Stimulated activated CD4-positive, alpha-beta T cell treated with anti-CD3 and anti-CD28 coated beads, Interleukin-1b, Interleukin-23, amount 100 ng/mL, for 24 hours (primary cell): ENCODE measurements at regions not wholly inside any gene's neighbourhood (a gene's known extent, or its start where the extent isn't known, plus 50 kb on each side); places are given as distances from the start of the nearest gene placed in this dataset.

Experiments used
- DNase-seq, 4 experiments: peaks; one replicate each; pipeline ENCODE4 v3.0.0-alpha.2; 2020; ENCODE audit warnings: low read depth in 4 of 4, low spot score in 1 of 4

DNA sequence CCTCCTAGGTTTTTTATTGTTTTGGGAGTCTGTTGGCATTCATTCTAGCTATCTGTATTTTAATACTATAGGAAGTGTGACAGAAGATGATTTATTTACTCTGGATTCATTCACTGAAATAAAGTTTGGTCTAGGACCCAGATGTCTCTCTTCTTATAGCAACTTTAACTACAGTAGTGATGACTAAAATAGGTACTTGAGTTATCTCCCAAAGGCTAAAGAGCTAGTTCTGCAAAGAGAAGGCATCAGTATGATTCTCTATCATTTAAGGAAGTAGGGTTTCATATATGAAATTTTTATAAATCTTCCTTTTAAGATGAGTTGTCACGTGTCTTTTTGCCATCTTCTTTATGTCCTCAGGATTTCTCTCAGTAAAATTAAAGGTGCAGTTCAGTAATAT, 507.4 kb downstream of the KCTD12 start:
- no peak for DNase-seq

DNA sequence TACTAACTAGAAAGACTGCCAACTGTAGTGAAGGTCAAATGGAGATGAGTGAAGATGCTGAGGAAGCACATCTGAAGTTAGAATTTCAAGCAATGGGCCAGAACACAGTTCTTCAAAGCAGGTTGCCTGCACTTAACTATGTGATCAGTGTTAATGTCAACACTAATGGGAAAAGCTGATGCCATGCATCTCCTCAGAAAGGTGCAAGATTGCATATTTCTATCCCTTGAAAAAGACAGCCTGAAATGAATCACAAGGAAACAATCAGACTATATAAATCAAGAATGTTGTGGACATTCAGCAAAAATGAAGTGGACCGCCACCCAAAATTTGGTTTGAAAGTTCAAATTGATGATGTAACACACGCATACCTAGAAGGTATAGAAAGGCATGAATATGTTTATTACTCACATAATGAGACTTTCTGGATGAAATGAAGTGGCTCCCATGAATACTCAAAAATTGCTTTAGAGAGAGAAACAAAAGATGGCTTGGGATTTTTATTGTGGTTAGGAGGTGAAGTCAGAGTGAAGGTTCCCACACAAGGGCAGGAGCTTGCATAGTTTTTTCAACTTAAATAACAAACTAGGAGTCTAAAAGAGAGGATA, 522.4 kb downstream of the KCTD12 start:
- no peak for DNase-seq

DNA sequence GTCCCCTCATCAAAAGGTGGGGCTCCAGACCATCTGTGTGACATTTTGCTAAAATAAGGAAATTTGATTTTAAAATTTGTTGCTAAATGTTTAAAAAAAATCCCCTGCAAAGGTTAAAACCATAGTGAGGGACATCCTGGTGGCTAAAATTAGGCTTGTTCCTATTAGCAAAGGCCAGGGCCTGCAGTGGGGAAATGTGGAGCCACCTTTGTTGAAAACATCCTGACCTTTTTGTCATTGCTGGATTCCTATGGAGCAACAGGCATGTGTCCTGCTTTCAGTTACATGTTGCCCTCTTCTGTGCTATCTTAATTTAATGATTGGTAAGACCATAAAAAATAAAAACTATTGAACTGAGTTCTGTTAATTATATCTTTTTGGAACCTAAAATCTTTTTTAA, 524.3 kb downstream of the KCTD12 start:
- no peak for DNase-seq

DNA sequence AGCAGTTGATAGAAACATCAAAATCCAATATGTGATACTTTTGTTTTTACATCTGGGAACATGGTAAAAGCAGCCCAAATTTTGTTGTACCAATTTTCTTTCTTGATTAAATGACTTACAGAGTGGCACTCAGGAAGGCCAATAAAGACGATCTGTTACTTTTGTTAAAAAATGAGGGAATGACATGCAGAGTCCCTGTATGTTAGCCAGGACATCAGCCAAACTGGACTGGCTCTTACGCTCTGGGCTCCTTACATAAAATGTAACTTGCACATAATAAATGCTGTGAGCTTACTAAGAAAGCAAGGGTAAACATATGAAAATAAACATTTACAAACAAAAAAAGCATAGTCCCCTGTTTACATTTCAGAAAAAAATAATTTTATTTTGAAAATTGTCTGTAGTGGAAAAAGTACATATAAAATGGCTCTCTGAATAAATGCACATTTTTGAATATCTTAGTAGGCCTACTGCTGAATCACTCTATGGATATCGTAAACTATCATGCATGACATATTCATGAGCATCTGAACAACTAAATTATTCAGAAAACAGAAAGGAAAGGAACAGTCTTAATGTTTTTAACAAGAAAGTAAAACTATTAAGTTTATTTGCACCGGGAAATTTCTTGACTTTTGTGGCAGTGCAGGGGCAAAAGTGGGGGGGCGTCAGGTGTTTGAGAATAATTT, 534.5 kb downstream of the KCTD12 start:
- DNase-seq = no peak

DNA sequence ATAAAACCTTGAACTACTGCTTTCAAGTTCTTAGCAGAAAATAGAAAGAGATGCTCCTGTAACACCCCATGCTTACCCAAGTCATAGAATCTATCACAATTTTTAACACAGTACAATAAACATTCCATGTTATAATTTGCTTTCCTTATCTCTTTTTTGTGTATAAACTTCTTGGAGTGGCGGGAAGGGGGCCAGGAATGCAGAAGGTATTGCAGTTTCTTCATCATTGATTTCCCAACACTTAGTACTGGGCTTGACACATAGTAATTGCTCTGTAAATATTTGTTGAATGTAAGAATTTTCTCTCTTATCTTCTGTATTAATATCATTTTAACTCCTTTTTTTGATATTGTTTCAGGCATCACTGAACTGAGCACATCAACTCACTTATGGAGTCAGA, 535.8 kb downstream of the KCTD12 start:
- DNase-seq = no peak

DNA sequence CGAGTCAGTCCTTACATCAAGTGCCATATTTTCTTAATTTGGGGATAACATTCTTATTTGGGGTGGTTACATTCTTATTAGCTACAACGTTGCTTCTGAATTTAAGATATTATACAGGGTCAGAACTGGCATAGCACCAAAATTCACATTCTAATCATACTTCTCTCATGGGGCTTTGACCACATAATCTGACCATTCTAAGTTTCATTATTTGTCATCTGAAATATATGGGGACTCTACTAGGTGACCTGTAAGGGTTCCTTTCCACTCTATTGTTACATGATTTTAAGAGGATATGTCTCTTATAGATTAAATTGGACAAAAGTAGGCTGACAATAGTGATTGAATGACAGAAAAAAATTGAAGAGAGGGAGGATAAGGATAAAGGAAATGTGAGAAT, 536.5 kb downstream of the KCTD12 start:
- DNase-seq = no peak

DNA sequence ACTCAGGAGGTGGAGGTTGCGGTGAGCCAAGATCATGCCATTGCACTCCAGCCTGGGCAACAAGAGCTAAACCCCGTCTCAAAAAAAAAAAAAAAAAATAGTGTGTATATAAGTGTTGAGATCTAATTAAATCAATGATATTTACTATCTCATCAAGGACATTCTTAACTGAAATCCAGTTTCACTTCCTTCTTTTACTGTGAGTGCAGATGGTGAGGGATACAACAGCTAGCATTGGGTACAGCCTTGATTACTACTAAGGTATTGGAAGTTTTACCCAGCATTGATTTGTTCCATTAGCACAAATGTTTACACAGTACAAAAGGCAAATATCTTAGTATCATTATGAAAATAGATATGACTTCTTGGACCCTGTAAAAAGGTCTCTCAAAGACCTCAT, 546.6 kb downstream of the KCTD12 start:
- no peak for DNase-seq

DNA sequence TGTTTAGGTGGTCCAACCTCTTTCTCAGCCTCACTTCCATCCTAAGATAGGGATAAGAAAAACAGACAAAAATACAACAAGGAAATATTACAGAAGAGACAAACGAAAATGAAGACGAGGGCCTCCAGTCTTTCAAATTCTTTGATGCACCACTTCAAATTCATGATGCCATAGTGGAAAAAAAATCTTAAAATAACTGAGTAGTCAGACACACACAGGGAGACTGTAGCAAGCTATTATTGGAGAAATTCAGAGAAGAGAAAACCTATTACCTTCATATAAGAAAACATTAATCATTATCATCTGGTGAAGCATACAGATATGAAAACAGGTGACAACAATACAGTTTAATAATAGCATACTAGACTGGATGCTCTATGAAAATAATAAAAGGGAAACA, 548.2 kb downstream of the KCTD12 start:
- no peak for DNase-seq

DNA sequence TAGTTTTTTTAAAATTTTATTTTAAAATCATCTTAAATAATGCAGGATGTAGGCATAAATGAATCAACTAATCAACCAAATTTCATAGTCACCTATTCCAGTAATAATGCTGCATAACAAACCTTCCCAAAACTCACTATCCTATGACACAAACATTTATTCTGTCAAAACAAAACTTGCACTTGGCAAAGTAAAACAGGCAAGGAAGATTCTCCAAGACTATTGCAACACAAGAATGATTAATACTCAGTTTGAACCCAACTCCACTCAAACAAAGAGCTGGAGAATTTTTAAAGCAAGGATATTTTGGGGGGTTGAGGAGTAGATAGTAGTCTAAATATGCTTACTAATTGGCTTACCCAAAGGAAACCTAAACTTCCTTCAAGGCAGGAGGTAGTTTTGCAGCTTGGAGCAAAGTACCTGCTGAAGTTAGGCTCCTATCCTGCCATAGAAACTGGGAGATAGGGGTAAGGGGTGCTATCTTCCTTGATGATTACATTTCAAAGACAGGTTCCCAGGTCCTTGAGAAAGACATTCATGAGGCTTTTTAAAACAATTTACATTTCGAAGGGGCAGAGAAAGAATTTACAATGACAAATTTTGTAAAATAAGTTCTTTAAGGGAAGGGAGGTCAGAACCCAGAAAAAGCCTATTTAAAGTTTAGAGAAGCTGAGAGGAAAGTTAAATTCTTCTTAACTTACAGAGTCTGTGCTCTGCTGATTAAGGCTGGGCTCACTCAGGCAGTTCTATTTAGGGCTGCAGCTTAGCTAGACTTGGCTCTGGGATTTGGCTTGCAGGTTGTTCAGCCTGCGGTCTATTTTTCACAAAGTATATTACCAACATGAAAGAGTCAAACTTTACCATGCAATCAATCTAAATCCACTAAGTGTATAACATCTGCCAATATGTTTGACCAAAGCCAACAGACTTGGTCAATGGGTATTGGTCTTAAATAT, 549.0 kb downstream of the KCTD12 start:
- no peak for DNase-seq

DNA sequence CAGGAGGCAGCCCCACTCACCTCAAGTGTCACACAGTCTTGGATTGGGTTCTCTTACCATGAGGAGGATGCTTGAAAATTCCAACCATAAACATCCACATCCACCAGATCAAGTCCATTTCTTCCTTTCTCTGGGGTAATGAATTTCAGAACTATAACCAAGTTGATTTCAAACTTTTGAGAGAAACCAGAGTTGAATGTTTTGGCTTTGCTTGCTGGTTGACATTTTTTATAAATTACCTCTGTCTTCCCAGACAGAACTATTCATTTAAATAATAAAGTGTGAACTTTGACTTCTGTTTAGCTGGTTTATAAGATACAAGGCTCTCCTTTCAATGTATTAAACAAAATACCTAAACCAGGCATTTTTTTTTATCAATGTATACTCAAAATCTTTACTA, 550.7 kb downstream of the KCTD12 start:
- DNase-seq = no peak

DNA sequence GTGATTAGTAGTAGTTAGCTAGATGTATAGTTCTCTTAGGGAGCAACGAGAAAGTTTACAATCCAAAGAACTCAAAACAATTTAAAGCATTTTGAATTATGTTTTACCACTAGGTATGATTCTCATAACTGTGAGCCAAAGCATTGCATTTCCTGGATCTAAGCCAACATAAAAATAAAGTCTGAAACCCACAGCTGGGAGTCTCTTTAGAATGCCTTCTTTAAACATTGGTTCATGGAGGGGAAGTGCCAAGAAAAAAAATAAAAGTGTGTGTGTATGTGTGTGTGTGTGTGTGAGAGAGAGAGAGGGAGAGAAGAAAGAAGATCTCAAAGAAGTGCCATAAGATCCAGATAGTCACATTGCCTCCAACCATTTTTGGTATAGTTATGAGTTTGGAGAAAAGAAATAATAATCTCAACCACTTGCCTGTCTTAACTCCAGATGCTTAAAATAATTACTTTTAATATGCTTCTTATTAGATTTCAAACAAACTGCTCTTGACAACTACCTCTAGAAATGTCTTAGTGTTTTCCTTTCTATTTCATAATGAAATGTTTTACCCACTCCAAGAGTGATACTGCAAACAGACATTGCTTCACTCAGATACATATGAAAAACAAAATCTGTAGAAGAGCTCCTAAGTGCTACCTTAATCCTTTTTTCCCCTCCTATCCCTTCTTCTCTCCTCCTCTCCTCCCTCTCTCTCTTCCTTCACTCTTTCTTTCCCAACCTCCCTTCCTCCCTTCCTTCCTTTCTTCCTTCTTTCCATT, 554.1 kb downstream of the KCTD12 start:
- no peak for DNase-seq

DNA sequence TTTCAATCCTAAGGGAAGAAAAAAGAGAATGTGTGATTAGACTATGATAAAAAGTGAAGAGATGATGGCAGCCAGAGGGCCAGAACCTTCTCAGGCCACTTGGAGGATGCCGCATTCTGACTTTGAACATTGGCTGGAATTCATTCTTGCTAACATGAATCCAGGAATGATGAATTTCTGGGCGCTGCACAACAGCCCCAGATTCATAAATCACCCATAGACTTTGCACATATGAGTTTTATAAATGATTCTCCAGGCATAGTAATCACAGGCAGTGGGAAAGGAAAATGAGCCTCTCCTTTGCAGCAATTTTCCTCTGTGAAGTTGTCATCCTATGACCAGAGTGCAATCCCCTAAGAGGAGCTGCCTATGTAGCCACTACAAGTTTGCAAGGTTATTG, 555.4 kb downstream of the KCTD12 start:
- DNase-seq = no peak

DNA sequence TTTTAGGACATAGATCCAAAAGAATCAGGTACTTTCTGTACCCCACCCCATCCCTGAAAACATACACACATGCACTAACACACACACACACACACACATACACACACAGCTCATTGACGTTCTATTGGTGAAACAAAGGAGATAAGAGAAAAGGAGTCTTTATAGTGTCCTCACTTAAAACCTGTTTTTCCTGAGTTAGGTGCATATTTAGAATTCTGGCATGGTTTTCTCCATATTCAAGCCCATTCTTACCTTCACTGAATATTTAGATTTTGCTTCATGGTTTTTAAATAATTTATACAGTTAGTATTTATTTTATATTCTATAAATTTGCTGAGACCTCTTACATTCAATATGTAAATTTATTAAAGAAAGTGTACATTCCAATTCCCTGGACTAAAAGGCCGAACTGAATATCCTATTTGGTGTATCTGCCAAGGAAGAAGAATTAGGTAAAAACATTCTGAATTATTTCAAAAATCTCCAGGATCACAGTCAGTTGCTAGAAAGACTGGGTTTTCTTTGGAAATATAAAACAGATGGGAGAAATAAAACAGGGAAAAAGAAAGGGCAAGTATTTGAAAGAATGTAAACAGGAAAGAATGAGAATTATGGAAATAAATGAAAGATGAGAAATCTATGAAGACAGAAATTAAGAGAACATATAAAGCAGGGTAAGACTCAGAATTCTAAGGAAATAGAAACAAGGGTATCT, 556.2 kb downstream of the KCTD12 start:
- no peak for DNase-seq

DNA sequence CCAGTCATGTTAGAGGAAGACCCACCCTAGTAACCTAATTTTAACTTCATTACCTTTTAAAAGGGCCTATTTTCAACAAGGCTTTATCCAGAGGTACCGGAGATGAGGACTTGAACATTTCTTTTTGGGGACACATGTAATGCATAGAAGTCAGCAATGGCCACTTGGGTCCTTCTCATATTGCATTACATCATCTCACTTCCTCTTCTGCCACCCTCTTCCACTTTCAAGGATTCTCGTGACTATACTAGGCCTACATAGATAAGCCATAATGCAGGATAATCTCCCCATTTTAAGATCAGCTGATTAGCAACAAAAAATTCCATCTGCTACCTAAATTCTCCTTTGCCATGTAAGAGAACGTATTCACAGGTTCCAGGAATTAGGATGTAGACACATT, 557.2 kb downstream of the KCTD12 start:
- DNase-seq = no peak

DNA sequence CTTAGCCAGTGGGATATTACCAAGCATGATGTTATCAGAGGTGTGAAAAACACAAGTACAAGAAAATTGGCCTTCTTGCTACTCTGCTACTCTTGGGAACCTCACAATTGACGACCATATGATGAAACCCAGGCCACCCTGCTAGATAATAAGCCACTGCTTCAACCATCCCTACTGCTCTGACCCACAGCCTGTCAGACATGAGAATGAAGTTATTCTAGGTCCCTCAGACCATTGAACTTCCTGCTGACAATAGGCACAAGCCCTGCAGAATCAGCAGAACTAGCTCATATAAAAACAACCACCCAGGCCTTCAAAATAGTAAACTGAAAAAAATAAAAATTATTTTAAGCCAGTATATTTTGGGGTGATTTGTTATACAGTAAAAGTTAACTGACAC, 559.9 kb downstream of the KCTD12 start:
- DNase-seq = no peak

DNA sequence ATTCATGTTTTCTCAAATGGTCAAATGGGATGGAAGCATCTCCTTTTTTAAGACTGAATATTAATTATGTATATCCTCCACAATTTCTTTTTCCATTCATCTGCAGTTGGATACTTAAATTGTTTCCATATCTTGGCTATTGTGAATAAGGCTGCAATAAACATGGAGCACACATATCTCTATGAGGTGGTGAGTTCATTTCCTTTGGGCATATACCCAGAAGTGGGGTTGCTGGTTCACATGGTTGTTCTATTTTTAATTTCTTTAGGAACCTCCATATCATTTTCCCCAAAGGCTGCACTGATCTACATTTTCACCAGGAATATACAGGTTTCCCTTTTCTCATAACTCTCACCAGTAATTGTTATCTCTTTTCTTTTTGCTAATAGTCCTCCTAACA, 566.3 kb downstream of the KCTD12 start:
- no peak for DNase-seq

DNA sequence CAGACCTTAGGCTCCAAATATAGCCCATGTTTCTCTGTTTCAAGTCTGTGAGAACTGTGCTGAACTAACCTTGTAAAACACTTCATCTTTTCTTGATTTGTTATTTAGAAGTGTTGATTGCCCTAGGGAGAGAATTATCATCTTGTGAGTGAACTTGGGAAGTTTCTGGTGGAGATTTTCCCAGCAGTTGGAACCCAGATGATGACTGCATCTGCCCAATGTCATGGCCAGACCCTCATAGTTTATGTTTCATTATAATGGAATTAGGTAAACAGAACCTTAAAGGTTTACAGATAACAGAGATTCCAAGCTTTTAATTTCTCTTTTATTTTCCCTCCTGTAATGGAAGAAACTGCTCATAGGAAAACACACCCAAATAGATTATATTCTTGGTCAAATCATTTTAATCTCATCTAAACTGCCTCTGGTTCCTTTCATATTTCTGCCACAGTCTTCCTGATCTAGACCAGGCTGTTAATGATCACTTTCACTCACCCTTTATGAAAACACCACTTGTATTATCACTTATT, 569.1 kb downstream of the KCTD12 start:
- no peak for DNase-seq

DNA sequence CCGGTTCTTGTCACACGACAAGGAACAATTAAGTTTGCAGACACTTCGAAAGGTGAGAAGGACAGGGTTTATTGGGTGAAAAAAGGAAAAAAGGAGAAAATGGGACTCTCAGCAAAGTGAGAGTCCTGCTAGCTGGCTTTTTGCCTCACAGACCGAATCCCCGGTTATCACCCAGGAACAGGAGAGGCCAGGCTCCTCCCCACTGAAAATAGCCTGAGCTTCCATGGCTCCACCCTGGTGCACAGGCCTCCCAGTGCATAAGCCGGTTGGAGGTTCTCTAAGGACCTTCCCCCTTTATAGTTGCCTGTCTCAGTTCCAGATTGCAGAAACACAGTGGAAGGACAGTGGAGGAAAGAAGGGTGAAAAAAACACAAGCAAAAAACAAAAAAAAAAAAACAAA, 571.7 kb downstream of the KCTD12 start:
- no peak for DNase-seq

DNA sequence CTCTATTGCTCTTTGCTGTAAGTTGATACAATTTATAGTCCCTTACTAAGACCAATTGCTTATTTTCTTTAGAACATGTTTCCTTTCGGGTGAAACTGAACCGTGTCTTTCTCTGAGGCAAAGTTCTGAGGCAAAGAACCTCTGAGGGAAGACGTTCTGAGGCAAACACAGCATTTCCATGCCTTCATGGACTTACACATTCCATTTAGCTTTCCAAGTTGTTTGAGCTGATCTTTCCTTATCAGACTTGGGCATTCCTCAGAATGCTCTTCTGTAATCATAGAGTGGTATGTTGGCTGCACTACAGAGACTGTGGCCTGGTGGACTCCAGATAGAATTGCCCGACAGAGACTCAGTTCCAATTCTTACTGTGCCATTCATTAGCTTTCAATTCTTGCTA, 579.1 kb downstream of the KCTD12 start:
- DNase-seq = no peak

DNA sequence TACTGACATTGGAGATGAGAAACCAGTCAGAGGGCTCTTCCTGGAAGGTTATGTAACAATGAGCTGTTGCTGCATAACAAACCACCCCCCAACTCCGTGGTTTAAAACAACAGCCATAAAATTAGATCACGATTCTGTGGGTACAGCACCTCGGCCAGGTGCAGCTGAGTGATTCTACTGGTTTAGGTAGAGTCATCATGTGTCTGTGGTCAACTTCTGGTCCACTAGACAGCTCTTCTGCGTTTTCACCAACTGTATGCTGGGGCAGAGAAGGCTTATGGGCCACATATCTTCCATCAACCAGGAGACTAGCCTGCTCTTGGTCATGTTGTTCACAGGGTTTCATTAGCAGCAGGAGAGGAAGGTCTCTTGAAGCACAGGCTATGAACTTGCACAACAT, 585.5 kb downstream of the KCTD12 start:
- no peak for DNase-seq

DNA sequence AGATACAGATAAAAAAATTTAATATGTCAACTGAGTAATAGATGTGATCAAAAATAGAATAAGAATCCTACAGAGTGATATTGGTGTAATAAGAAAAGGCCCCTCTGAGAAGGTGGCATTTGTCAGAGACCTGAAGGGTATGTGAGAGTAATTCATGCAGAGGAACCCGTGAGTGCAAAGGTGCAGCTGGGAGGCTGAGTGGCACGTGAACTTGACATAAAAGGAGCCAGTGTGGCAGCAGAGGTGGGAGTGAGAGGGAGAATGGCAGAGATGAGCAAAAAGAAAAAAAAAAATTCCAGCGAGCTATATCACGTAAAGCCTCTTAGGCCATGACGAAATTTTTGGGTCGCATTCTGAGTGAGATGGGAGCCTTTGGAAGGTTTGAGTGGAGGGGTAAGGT, 588.9 kb downstream of the KCTD12 start:
- no peak for DNase-seq
